PC-9 (cell line): ENCODE measurements at regions not wholly inside any gene's neighbourhood (a gene's known extent, or its start where the extent isn't known, plus 50 kb on each side); places are given as distances from the start of the nearest gene placed in this dataset.

Experiments used
- CTCF ChIP-seq: fragments of 200-600 bp; sonication (generic); conservative IDR thresholded peaks from 2 replicates; pipeline ENCODE4 v1.6.1; 2017; ENCODE audit warnings: mixed run types, antibody characterized with exemption, mild to moderate bottlenecking, moderate library complexity
- EZH2 ChIP-seq: fragments of 200-600 bp; sonication (generic); IDR thresholded peaks from 2 replicates; pipeline ENCODE4 v1.8.0; 2017; ENCODE audit warnings: antibody characterized with exemption, low read depth

GRCh38 chr3:161990036-161990435, 493.4 kb downstream of the OTOL1 start:
- TF ChIP-seq EZH2 (no peak), CTCF (no peak)
